GM10248 (cell line): ENCODE measurements at regions not wholly inside any gene's neighbourhood (a gene's known extent, or its start where the extent isn't known, plus 50 kb on each side); places are given as distances from the start of the nearest gene placed in this dataset.

ENCODE experiments used
- CTCF ChIA-PET: fragments of 300-600 bp; sonication (Branson Sonifier 250); formaldehyde crosslinking; extraction: SDS; loops from one replicate; lab custom pipeline; 2021; ENCODE audit warnings: antibody characterized with exemption; lab: Yijun Ruan, JAX
- POLR2A ChIA-PET: fragments of 350-650 bp; sonication (Branson Sonifier 250); formaldehyde crosslinking; extraction: SDS; loops from one replicate; lab custom pipeline; 2020; ENCODE audit warnings: antibody characterized with exemption; lab: Yijun Ruan, JAX
- DNase-seq: peaks from one replicate; pipeline ENCODE4 v3.0.0; 2012; ENCODE audit errors: extremely low spot score
- TF ChIP-seq, protein P1 (sequence below): IDR thresholded peaks from 2 replicates; pipeline ENCODE4 v1.5.1; 2012; ENCODE audit warnings: mild to moderate bottlenecking, low read depth; ENCODE audit errors: extremely low read depth, missing control alignments, control extremely low read depth

GRCh38 chr5:5605170-5605764, 182.8 kb downstream of the ICE1 start:
- ChIA-PET POLR2A (no interaction called here), CTCF (no interaction called here)
- no peak for DNase-seq
- TF ChIP-seq, protein P1, sequence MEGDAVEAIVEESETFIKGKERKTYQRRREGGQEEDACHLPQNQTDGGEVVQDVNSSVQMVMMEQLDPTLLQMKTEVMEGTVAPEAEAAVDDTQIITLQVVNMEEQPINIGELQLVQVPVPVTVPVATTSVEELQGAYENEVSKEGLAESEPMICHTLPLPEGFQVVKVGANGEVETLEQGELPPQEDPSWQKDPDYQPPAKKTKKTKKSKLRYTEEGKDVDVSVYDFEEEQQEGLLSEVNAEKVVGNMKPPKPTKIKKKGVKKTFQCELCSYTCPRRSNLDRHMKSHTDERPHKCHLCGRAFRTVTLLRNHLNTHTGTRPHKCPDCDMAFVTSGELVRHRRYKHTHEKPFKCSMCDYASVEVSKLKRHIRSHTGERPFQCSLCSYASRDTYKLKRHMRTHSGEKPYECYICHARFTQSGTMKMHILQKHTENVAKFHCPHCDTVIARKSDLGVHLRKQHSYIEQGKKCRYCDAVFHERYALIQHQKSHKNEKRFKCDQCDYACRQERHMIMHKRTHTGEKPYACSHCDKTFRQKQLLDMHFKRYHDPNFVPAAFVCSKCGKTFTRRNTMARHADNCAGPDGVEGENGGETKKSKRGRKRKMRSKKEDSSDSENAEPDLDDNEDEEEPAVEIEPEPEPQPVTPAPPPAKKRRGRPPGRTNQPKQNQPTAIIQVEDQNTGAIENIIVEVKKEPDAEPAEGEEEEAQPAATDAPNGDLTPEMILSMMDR, result no peak

GRCh38 chr5:5602554-5602953, 180.1 kb downstream of the ICE1 start:
- ChIA-PET CTCF (no interaction called here), POLR2A (no interaction called here)
- TF ChIP-seq, protein P1, result no peak
- DNase-seq, result no peak

- TF ChIP-seq, protein P1, result no peak
- ChIA-PET POLR2A (no interaction called here), CTCF (no interaction called here)
- no peak for DNase-seq
These were observed 176.2 kb downstream of the ICE1 start for GRCh38 chr5:5598547-5599113.

DNA sequence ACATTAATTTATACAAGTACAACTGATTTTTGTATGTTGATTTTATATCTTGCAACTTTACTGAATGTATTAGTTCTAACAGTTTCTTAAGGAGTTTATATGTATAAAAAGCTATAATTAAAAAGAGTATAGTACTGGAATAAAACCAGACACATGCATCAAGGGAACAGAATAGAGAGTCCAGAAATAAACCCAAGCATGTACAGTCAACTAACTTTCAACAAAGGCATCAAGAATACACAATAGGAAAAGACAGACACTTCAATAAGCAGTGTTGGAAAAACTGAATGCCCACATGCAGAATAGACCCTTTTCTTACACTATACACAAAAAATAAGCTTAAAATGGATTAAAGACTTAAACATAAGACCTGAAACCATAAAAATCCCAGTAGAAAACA, 170.9 kb downstream of the ICE1 start:
- TF ChIP-seq, protein P1, result no peak
- DNase-seq, result no peak
- POLR2A ChIA-PET, result no interaction called here
- CTCF ChIA-PET, result no interaction called here

GRCh38 chr5:5592541-5592940, 170.1 kb downstream of the ICE1 start:
- POLR2A ChIA-PET, result no interaction called here
- DNase-seq, result no peak
- TF ChIP-seq, protein P1, result no peak

GRCh38 chr5:5591567-5591966, 169.1 kb downstream of the ICE1 start:
- CTCF ChIA-PET, result no interaction called here
- POLR2A ChIA-PET, result no interaction called here
- no peak for DNase-seq
- TF ChIP-seq, protein P1, result no peak

More at GRCh38 chr5:5592541-5592940, 170.1 kb downstream of the ICE1 start:
- CTCF ChIA-PET, result no interaction called here

- POLR2A ChIA-PET, result no interaction called here
- CTCF ChIA-PET, result no interaction called here
- TF ChIP-seq, protein P1, result no peak
- DNase-seq, result no peak
These were observed 167.4 kb downstream of the ICE1 start for GRCh38 chr5:5589857-5590256.
